GM12875 (cell line): ENCODE measurements at regions not wholly inside any gene's neighbourhood (a gene's known extent, or its start where the extent isn't known, plus 50 kb on each side); places are given as distances from the start of the nearest gene placed in this dataset.

Source experiments
- H3K4me3 ChIP-seq: one replicate; pipeline ENCODE4 v1.5.1; 2011; ENCODE audit warnings: low read depth, low read length, control low read depth
- TF ChIP-seq, protein P1 (sequence below): IDR thresholded peaks from 2 replicates; pipeline ENCODE4 v1.5.1; 2011; ENCODE audit warnings: low read depth, mild to moderate bottlenecking, control low read depth, inconsistent platforms, low read length, moderate library complexity, borderline replicate concordance; ENCODE audit not compliant: insufficient read depth

DNA sequence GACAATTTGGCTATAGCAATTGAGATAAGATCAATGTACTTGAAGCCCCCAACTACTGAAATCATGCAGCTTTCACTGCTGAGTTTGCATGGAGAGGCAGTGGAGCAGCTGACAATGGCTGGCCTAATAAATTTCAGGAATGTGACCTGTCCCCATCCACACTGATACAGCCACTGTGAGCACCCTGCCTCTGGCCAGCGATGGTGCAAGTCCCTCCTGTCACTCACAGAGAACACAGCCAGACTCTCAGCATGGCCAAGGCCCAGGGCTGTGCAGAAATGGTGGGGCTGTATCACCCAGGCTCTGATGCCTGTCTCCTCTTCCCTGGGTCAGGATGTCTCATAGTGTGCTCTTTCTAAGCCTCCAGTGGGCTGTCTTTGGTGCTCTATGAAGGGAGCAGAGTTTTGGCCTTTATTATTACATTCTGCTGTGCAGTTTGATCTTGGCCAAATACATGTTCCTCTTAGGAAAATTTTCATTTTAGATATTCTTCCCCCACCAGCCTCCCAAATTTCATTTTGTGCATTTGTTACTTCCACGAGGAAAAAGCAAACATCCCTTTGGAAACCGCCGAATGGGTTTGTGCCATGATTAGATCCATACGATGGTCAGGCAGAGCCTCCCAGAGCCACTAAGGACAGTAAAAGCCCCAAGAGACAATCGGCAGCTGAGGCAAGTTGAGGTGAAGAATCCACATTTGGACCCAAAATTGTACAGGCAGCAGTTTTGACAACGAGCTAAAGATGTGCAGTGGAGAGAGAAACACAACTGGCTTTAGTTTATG lies 85.1 kb upstream of the WSCD2 start:
- TF ChIP-seq, protein P1, sequence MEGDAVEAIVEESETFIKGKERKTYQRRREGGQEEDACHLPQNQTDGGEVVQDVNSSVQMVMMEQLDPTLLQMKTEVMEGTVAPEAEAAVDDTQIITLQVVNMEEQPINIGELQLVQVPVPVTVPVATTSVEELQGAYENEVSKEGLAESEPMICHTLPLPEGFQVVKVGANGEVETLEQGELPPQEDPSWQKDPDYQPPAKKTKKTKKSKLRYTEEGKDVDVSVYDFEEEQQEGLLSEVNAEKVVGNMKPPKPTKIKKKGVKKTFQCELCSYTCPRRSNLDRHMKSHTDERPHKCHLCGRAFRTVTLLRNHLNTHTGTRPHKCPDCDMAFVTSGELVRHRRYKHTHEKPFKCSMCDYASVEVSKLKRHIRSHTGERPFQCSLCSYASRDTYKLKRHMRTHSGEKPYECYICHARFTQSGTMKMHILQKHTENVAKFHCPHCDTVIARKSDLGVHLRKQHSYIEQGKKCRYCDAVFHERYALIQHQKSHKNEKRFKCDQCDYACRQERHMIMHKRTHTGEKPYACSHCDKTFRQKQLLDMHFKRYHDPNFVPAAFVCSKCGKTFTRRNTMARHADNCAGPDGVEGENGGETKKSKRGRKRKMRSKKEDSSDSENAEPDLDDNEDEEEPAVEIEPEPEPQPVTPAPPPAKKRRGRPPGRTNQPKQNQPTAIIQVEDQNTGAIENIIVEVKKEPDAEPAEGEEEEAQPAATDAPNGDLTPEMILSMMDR, result no peak

DNA sequence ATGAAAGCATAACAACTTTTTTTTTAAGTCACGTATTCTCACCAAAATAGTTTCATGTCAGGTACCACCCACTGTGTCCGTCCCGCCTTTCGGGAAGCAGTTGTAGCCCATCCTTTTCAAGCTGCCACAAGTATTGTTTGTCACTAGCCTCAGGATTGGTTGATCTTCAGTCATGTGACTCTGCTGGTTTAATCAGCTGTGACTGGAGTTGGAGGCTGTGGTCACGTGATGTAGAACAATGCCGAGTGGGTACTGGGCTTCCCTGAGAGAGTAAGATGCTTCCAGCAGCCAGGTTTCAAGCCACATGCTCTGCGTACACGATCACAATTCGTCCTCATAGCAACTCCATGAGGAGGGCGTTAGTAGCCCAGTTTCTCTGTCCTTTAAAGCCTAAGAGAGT lies 83.0 kb upstream of the WSCD2 start:
- TF ChIP-seq, protein P1, result no peak
- no peak overlapping the region for H3K4me3 ChIP-seq

More for the DNA sequence above, 85.1 kb upstream of the WSCD2 start:
- H3K4me3 ChIP-seq, result no peak overlapping the region

DNA sequence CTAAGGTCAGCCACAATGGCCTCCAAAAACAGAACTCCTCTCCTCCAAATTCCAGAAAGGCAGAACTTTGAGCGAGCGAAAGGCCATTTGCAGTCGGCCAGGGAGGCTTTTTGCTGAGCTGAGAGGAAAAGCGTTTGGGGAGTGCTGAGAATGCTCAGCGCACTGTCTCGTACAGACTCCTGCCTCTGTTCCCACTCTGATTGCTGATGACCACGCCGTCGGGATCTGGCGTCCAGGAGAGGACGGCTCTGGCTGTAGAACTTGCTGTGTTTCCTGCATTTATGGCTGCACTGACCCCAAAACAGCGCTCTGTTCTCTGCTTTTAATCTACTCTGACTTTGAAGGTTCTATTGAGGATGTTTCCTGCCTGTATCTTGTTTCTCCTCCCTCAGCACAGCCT lies 82.4 kb upstream of the WSCD2 start:
- TF ChIP-seq, protein P1, result no peak
- no peak overlapping the region for H3K4me3 ChIP-seq

DNA sequence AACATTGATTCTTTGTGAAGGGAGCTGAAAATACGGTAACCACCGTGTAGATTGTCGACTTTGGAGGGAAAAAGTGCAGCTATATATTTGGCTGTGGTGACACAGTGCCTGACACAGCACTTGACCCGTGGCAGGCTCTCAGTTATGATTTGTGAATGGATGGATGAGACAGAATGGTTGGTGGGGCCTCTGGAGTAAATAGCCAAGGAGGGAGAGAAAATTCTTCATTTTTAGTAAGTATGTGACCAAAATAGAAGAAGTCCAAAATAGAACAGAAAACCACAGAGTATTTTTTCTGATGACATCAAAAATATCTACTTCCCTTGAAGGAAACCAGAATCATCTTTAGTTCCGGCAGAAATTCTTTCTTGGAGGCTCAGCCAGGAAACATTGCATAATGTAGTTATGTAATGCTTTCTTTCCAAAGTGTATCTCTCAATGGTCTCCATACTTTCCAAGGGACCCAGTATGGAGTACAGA lies 82.0 kb upstream of the WSCD2 start:
- TF ChIP-seq, protein P1, result no peak
- H3K4me3 ChIP-seq, result no peak overlapping the region

DNA sequence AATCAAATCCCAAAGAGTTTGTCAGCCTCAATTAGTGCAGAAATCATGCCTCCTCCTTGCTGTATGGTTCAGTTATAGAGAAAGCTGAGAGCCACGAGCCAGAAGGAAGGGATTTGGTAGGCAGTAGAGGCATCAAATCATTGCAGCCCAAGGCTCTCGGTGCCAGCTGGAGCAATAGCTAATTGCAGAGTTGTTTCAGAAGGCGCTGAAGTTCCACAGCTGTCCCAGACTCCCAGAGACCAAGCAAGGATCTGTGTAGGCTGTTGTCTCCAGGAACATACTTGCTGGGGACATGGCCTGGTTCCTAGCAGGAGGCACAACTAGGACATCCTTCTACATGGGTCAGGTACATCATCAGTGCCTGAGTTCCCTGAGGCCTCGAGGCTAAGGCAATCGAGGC lies 80.4 kb upstream of the WSCD2 start:
- H3K4me3 ChIP-seq, result no peak overlapping the region

DNA sequence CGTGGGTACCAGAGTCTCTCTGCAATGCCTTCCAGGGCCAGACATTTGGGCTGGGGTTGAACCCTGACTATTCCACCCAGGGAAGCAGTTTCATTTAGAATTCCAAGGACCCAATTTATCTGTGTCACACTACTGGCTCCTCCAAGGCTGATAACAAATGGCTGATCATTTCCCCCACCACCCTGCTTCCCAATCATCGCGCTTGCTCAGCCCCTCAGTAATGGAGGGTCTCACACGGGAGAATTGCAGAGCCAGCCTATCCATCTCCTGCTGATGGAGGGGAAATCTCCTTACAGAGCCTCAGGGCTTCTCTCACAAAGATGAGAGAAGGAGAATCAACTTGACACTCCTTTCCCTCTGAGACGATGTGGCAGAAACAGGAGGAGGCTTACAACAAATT lies 78.4 kb upstream of the WSCD2 start:
- H3K4me3 ChIP-seq, result no peak overlapping the region
- TF ChIP-seq, protein P1, result no peak

More for the DNA sequence above, 80.4 kb upstream of the WSCD2 start:
- TF ChIP-seq, protein P1, result no peak

DNA sequence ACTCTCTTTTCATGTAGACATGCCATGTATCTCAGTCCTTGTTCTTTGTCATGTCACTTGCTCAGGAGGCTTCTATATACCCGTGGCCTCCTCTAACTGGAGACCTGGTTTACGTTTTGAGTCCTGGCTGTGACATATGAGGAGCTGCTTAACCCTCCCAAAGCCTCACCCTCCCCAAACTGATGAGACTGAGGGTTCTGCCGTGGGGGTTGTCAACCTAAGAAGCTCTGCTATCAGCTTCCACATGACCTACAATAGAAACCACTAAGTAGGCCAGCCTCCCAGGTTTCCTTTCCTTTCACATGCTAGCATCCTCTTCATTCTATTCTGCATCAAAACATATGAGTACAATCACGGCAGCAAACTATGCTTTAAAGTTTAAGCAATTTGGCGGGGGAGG lies 76.8 kb upstream of the WSCD2 start:
- H3K4me3 ChIP-seq, result no peak overlapping the region
- TF ChIP-seq, protein P1, result no peak
